Nephron (organoid): ENCODE measurements at regions not wholly inside any gene's neighbourhood (a gene's known extent, or its start where the extent isn't known, plus 50 kb on each side); places are given as distances from the start of the nearest gene placed in this dataset.
A peak's percentile ranks its signal among the peaks of the same experiment; 100 is the strongest.

Source experiments
- H3K27ac Mint-ChIP-seq, 3 experiments: 2 replicates each; pipeline ENCODE4 v1.8.0; 2020; ENCODE audit warnings: mixed read lengths in 3 of 3, mild to moderate bottlenecking in 2 of 3, moderate library complexity in 1 of 3
- H3K27me3 Mint-ChIP-seq: 2 replicates; pipeline ENCODE4 v1.8.0; 2021; ENCODE audit warnings: low read depth, mild to moderate bottlenecking, moderate library complexity, mixed read lengths
- H3K36me3 Mint-ChIP-seq: 2 replicates; pipeline ENCODE4 v1.8.0; 2020; ENCODE audit warnings: low read depth, mixed read lengths
- H3K4me1 Mint-ChIP-seq: 2 replicates; pipeline ENCODE4 v1.8.0; 2020; ENCODE audit warnings: mixed read lengths
- H3K4me3 Mint-ChIP-seq, 3 experiments: 2 replicates each; pipeline ENCODE4 v1.8.0; 2020; ENCODE audit warnings: mild to moderate bottlenecking in 3 of 3, mixed read lengths in 3 of 3, moderate library complexity in 2 of 3
- H3K9me3 Mint-ChIP-seq: 2 replicates; pipeline ENCODE4 v1.8.0; 2020; ENCODE audit warnings: mixed read lengths
- CTCF ChIP-seq, 3 experiments: fragments of 200-600 bp; sonication (generic); IDR thresholded peaks; one replicate each; pipeline ENCODE4 v1.5.0; 2021; ENCODE audit warnings: antibody characterized with exemption in 3 of 3; ENCODE audit not compliant: unreplicated experiment in 3 of 3

GRCh38 chr4:138680989-138681604 is 334.5 kb upstream of the NOCT start:
- peak; percentile 91 to 97 (median 95) for TF ChIP-seq CTCF (IDR thresholded peaks at IDR 0.05; ENCODE audit: unreplicated experiment in 3 of 3)
- H3K9me3 Mint-ChIP-seq, result peaks cover 3% of the 10 kb centered on the region
- peak overlapping the region; percentile 78 to 81 (median 79) for H3K27ac Mint-ChIP-seq
- H3K36me3 Mint-ChIP-seq, result no peaks in the 10 kb centered on the region
- H3K4me1 Mint-ChIP-seq, result peaks cover 40% of the 10 kb centered on the region
- no peaks in the 10 kb centered on the region for H3K27me3 Mint-ChIP-seq
- H3K4me3 Mint-ChIP-seq, result no peak overlapping the region

GRCh38 chr4:138680256-138680655 is 335.3 kb upstream of the NOCT start:
- Mint-ChIP-seq H3K27ac (peak overlapping the region in 2 of 3 experiments; percentile 78 to 79), H3K27me3 (no peaks in the 10 kb centered on the region), H3K9me3 (peaks cover 3% of the 10 kb centered on the region), H3K4me1 (peaks cover 32% of the 10 kb centered on the region), H3K36me3 (no peaks in the 10 kb centered on the region), H3K4me3 (no peak overlapping the region)
- TF ChIP-seq CTCF (IDR thresholded peaks at IDR 0.05; ENCODE audit: unreplicated experiment in 3 of 3), result no peak

GRCh38 chr4:138678985-138679746 is 336.4 kb upstream of the NOCT start:
- Mint-ChIP-seq H3K4me1 (peaks cover 31% of the 10 kb centered on the region), H3K27ac (peak overlapping the region in 1 of 3 experiments; percentile 28), H3K9me3 (peaks cover 3% of the 10 kb centered on the region), H3K4me3 (no peak overlapping the region), H3K36me3 (no peaks in the 10 kb centered on the region), H3K27me3 (no peaks in the 10 kb centered on the region)
- TF ChIP-seq CTCF (IDR thresholded peaks at IDR 0.05; ENCODE audit: unreplicated experiment in 3 of 3), result no peak

GRCh38 chr4:138677748-138678147 is 337.8 kb upstream of the NOCT start:
- H3K27me3 Mint-ChIP-seq, result no peaks in the 10 kb centered on the region
- peaks cover 3% of the 10 kb centered on the region for H3K9me3 Mint-ChIP-seq

GRCh38 chr4:138677212-138677611 is 338.4 kb upstream of the NOCT start:
- peaks cover 3% of the 10 kb centered on the region for H3K9me3 Mint-ChIP-seq

More at GRCh38 chr4:138677748-138678147, 337.8 kb upstream of the NOCT start:
- Mint-ChIP-seq H3K36me3 (no peaks in the 10 kb centered on the region), H3K27ac (peak overlapping the region; percentile 3 to 14 (median 5)), H3K4me3 (no peak overlapping the region), H3K4me1 (peaks cover 36% of the 10 kb centered on the region)
- TF ChIP-seq CTCF (IDR thresholded peaks at IDR 0.05; ENCODE audit: unreplicated experiment in 3 of 3), result no peak

More at GRCh38 chr4:138677212-138677611, 338.4 kb upstream of the NOCT start:
- no peak for TF ChIP-seq CTCF (IDR thresholded peaks at IDR 0.05; ENCODE audit: unreplicated experiment in 3 of 3)
- Mint-ChIP-seq H3K27ac (peak overlapping the region; percentile 3 to 68 (median 14)), H3K36me3 (no peaks in the 10 kb centered on the region), H3K4me3 (no peak overlapping the region), H3K4me1 (peaks cover 31% of the 10 kb centered on the region), H3K27me3 (no peaks in the 10 kb centered on the region)
